ENCODE measurements at regions not wholly inside any gene's neighbourhood (a gene's known extent, or its start where the extent isn't known, plus 50 kb on each side); places are given as distances from the start of the nearest gene placed in this dataset.

GRCh38 chr7:40935435-40935834 is 767.5 kb downstream of the INHBA start:
- no peaks in the 10 kb centered on the region for H3K27me3 ChIP-seq
- no peak overlapping the region for H3K4me3 ChIP-seq (ENCODE audit: low read depth in 1 of 2, low read length in 1 of 2)
- TF ChIP-seq, protein P1, sequence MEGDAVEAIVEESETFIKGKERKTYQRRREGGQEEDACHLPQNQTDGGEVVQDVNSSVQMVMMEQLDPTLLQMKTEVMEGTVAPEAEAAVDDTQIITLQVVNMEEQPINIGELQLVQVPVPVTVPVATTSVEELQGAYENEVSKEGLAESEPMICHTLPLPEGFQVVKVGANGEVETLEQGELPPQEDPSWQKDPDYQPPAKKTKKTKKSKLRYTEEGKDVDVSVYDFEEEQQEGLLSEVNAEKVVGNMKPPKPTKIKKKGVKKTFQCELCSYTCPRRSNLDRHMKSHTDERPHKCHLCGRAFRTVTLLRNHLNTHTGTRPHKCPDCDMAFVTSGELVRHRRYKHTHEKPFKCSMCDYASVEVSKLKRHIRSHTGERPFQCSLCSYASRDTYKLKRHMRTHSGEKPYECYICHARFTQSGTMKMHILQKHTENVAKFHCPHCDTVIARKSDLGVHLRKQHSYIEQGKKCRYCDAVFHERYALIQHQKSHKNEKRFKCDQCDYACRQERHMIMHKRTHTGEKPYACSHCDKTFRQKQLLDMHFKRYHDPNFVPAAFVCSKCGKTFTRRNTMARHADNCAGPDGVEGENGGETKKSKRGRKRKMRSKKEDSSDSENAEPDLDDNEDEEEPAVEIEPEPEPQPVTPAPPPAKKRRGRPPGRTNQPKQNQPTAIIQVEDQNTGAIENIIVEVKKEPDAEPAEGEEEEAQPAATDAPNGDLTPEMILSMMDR (IDR thresholded peaks at IDR 0.05), result no peak
- no peak overlapping the region for H3K27ac ChIP-seq
- H3K4me1 ChIP-seq (ENCODE audit: control insufficient read depth in 1 of 2, insufficient read depth in 1 of 2, low read depth in 1 of 2, low read length in 1 of 2), result no peaks in the 10 kb centered on the region
- H3K9me3 ChIP-seq, result no peaks in the 10 kb centered on the region
- H3K36me3 ChIP-seq, result no peaks in the 10 kb centered on the region

- Histone ChIP-seq H3K4me1 (ENCODE audit: control insufficient read depth in 1 of 2, insufficient read depth in 1 of 2, low read depth in 1 of 2, low read length in 1 of 2) (no peaks in the 10 kb centered on the region), H3K27me3 (no peaks in the 10 kb centered on the region), H3K9me3 (no peaks in the 10 kb centered on the region), H3K27ac (no peak overlapping the region), H3K36me3 (no peaks in the 10 kb centered on the region), H3K4me3 (ENCODE audit: low read depth in 1 of 2, low read length in 1 of 2) (no peak overlapping the region)
- TF ChIP-seq, protein P1 (IDR thresholded peaks at IDR 0.05), result no peak
Measured at GRCh38 chr7:40923626-40924025, 779.3 kb downstream of the INHBA start.

- Histone ChIP-seq H3K9me3 (no peaks in the 10 kb centered on the region), H3K4me3 (ENCODE audit: low read depth in 1 of 2, low read length in 1 of 2) (no peak overlapping the region), H3K27ac (no peak overlapping the region), H3K27me3 (no peaks in the 10 kb centered on the region), H3K36me3 (no peaks in the 10 kb centered on the region), H3K4me1 (ENCODE audit: control insufficient read depth in 1 of 2, insufficient read depth in 1 of 2, low read depth in 1 of 2, low read length in 1 of 2) (no peaks in the 10 kb centered on the region)
- TF ChIP-seq, protein P1 (IDR thresholded peaks at IDR 0.05), result no peak
Measured at GRCh38 chr7:40922316-40922670, 780.6 kb downstream of the INHBA start.

DNA sequence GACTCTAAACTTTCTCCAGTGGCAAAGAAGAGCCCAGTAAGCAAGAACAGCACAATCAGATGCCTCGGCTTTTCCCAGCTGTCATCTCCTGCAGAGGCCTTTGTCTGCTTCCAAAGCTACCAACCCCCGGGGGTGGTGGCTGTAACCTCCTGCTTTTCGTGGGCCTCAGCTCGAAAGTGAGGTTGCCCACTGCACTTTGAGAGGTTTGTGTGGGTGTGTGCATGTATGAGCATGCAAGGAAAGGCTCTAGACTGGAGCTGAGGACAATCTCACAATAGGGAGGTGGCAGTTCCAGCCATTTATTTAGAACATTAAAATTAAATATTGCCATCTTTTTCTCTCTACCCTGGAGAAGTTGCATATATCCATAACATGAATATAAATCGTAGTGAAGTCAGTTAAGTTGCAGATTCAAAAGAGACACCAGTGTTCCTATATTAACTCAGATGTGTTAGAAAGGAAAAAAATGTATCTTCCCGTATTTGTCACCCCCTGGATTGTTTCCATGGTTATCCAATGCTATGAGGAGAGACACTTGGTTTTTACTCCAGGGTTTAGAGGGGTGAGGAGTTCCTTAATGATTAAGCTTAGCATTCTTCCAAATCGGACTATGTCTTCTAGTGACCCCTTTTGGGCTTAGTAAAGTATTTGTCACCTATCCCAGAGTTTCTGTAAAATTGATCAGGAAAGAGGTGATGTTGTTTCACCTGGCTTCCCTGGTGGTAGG is 781.1 kb downstream of the INHBA start:
- H3K4me1 ChIP-seq (ENCODE audit: control insufficient read depth in 1 of 2, insufficient read depth in 1 of 2, low read depth in 1 of 2, low read length in 1 of 2), result no peaks in the 10 kb centered on the region
- H3K9me3 ChIP-seq, result no peaks in the 10 kb centered on the region
- H3K36me3 ChIP-seq, result no peaks in the 10 kb centered on the region
- H3K27me3 ChIP-seq, result no peaks in the 10 kb centered on the region
- no peak overlapping the region for H3K4me3 ChIP-seq (ENCODE audit: low read depth in 1 of 2, low read length in 1 of 2)
- TF ChIP-seq, protein P1 (IDR thresholded peaks at IDR 0.05), result no peak
- no peak overlapping the region for H3K27ac ChIP-seq

DNA sequence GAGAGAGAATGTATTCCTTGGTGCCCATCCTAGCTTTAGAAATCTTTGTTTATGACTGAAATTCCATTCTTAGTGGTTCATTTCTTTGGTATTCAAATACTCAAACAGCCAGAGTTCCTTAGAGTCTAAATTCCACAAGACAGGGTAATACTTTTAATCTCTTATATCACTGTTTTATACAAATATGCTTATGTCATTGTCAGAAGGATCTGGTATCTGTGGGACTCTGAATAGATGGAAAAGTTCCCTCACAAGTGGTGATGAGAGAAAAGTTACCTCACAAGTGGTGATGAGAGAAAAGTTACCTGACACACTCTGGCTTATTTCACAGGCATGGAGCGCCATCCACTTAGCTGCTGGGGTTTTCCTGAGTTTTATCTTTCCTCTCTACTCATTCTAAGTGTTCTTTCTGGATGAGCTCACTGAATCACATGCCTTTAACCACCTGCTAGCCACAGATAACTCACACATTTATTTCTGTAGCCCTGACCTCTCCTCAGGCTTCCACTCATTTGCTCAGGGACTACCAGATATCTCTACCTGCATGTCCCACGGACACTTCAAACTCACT is 784.0 kb downstream of the SUGCT start:
- no peaks in the 10 kb centered on the region for H3K4me1 ChIP-seq (ENCODE audit: control insufficient read depth in 1 of 2, insufficient read depth in 1 of 2, low read depth in 1 of 2, low read length in 1 of 2)
- no peaks in the 10 kb centered on the region for H3K27me3 ChIP-seq
- no peaks in the 10 kb centered on the region for H3K9me3 ChIP-seq
- TF ChIP-seq, protein P1 (IDR thresholded peaks at IDR 0.05), result no peak
- no peak overlapping the region for H3K27ac ChIP-seq
- no peak overlapping the region for H3K4me3 ChIP-seq (ENCODE audit: low read depth in 1 of 2, low read length in 1 of 2)
- H3K36me3 ChIP-seq, result no peaks in the 10 kb centered on the region
